ENCODE measurements at regions not wholly inside any gene's neighbourhood (a gene's known extent, or its start where the extent isn't known, plus 50 kb on each side); places are given as distances from the start of the nearest gene placed in this dataset.

- no peak for TF ChIP-seq CTCF (IDR thresholded peaks at IDR 0.05)
- TF ChIP-seq POLR2A (IDR thresholded peaks at IDR 0.05), result no peak
Observed at GRCh38 chr15:97386940-97387339, 573.6 kb upstream of the ARRDC4 start.

Measured in thyroid gland (tissue), 4 donors.